HG02759 (cell line): ENCODE measurements at regions not wholly inside any gene's neighbourhood (a gene's known extent, or its start where the extent isn't known, plus 50 kb on each side); places are given as distances from the start of the nearest gene placed in this dataset.
"Not testable (repeated sequence)": the region's sequence is repeated elsewhere in the genome, so short reads cannot be mapped to it uniquely, and the experiment has no call there.

Source experiments
- ATAC-seq: cut with Tn5 transposase; IDR thresholded peaks from one replicate; pipeline ENCODE4 v1.9.1; 2021; ENCODE audit warnings: mild to moderate bottlenecking, moderate library complexity; ENCODE audit not compliant: unreplicated experiment

GRCh38 chr10:111558211-111558610 is 481.4 kb downstream of the ADRA2A start:
- ATAC-seq, result no peak

- no peak for ATAC-seq
Measured at GRCh38 chr10:111560027-111560426, 483.2 kb downstream of the ADRA2A start.

- ATAC-seq, result no peak
Measured at GRCh38 chr10:111561124-111561523, 484.3 kb downstream of the ADRA2A start.

GRCh38 chr10:111565542-111565941 is 488.7 kb downstream of the ADRA2A start:
- no peak for ATAC-seq

- no peak for ATAC-seq
Measured at GRCh38 chr10:111578076-111578475, 501.2 kb downstream of the ADRA2A start.

- no peak for ATAC-seq
Measured at GRCh38 chr10:111579473-111579872, 502.6 kb downstream of the ADRA2A start.

- no peak for ATAC-seq
Measured at GRCh38 chr10:111590703-111591102, 513.9 kb downstream of the ADRA2A start.

- ATAC-seq, result no peak
Measured at GRCh38 chr10:111593578-111593977, 516.7 kb downstream of the ADRA2A start.

GRCh38 chr10:111595173-111595572 is 518.3 kb downstream of the ADRA2A start:
- ATAC-seq, result no peak

- peak; percentile 91 for ATAC-seq
Measured at GRCh38 chr10:111598433-111599059, 521.7 kb downstream of the ADRA2A start.

GRCh38 chr10:111599943-111600342 is 523.1 kb downstream of the ADRA2A start:
- ATAC-seq, result no peak

- ATAC-seq, result no peak
Measured at GRCh38 chr10:111600772-111601171, 523.9 kb downstream of the ADRA2A start.

- no peak for ATAC-seq
Measured at GRCh38 chr10:111612273-111612672, 535.4 kb downstream of the ADRA2A start.

- no peak for ATAC-seq
Measured at GRCh38 chr10:111634191-111634590, 549.4 kb downstream of the GPAM start.

- no peak for ATAC-seq
Measured at GRCh38 chr10:111646021-111646420, 537.5 kb downstream of the GPAM start.

GRCh38 chr10:111648046-111648445 is 535.5 kb downstream of the GPAM start:
- ATAC-seq, result no peak

- not testable (repeated sequence) for ATAC-seq
Measured at GRCh38 chr10:111649080-111649479, 534.5 kb downstream of the GPAM start.

- no peak for ATAC-seq
Measured at GRCh38 chr10:111650088-111650487, 533.5 kb downstream of the GPAM start.

- ATAC-seq, result no peak
Measured at GRCh38 chr10:111656066-111656465, 527.5 kb downstream of the GPAM start.

GRCh38 chr10:111677759-111678158 is 505.8 kb downstream of the GPAM start:
- no peak for ATAC-seq

GRCh38 chr10:111686796-111687195 is 496.8 kb downstream of the GPAM start:
- ATAC-seq, result no peak

GRCh38 chr10:111698711-111699110 is 484.9 kb downstream of the GPAM start:
- no peak for ATAC-seq

- no peak for ATAC-seq
Measured at GRCh38 chr10:111703986-111704385, 479.6 kb downstream of the GPAM start.
